ENCODE measurements at regions not wholly inside any gene's neighbourhood (a gene's known extent, or its start where the extent isn't known, plus 50 kb on each side); places are given as distances from the start of the nearest gene placed in this dataset.

- TF ChIP-seq CTCF (IDR thresholded peaks at IDR 0.05; ENCODE audit: low read depth, low read length, poor library complexity, severe bottlenecking): no peak
- TF ChIP-seq EZH2phosphoT487 (IDR thresholded peaks at IDR 0.05; ENCODE audit: borderline replicate concordance, low read length): no peak
These were observed 83.0 kb downstream of the CNTN3 start for GRCh38 chr3:74531491-74531890.
